ENCODE measurements at regions not wholly inside any gene's neighbourhood (a gene's known extent, or its start where the extent isn't known, plus 50 kb on each side); places are given as distances from the start of the nearest gene placed in this dataset.
A peak's percentile ranks its signal among the peaks of the same experiment; 100 is the strongest.

DNA sequence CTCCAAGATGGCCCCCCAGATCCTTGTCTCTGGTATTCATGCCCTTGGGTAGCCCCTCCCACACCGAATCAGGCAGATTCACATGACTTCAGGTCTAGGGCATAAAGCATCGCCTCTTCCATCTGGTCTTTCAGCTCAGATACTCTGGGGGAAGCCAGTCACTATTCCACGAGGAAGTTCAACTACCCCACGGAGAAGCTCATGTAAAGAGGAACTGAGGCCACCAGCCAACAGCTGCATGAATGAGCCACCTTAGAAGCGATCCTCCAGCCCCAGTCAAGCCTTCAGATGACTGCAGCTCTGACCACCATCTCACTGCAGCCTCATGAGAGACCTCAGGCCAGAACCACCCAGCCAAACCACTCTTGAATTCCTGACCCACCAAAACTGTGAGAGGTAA is 54.1 kb downstream of the SOCS3 start:
- no peak overlapping the region for H3K27ac ChIP-seq
- H3K27me3 ChIP-seq = no peaks in the 10 kb centered on the region
- no peak for ATAC-seq
- TF ChIP-seq POLR2AphosphoS5 (IDR thresholded peaks at IDR 0.05) = no peak
- no peak for TF ChIP-seq POLR2A (IDR thresholded peaks at IDR 0.05)
- 80 to 100% methylated on average over 1 of the region's 5 CpGs for WGBS, 2 donors (ENCODE audit: low coverage in 1 of 2)
- no peak overlapping the region for H3K4me3 ChIP-seq
- H3K4me1 ChIP-seq = peaks cover 0 to 10% (median 0%) of the 10 kb centered on the region in 3 donors
- H3K9me3 ChIP-seq = no peaks in the 10 kb centered on the region
- no peaks in the 10 kb centered on the region for H3K36me3 ChIP-seq

DNA sequence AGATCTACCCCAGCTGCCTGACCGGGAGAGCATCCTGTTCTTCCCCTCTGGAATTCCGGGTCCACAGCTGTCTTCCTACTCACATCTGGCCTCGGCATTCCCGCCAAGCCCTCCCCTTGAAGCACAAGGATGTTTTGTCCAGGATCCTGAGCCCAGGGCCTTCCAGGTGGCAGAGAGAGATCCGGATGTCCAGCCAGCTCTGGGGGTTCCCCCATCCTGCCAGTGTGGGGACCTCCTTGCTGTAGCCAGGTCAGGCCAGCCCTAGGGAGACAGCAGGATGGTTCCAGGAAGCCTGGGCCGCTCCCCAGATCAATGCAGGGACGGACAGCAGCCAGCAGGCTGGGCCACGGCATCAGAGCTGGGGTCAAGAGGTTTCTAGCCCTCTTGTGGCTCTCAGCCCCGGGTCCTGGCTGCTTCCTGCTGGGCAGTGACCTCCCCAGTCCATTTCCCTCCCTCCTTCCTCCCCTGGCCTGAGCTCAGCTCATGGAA is 55.3 kb downstream of the SOCS3 start:
- H3K4me3 ChIP-seq = no peak overlapping the region
- TF ChIP-seq POLR2AphosphoS5 (IDR thresholded peaks at IDR 0.05) (peak; percentile 19), EP300 (IDR thresholded peaks at IDR 0.05) (no peak)
- no CpG with 5 or more reads among the region's 9 CpGs for WGBS, 2 donors (ENCODE audit: low coverage in 1 of 2)
- peak overlapping the region in 1 of 4 donors; percentile 20 for H3K27ac ChIP-seq
- peak; percentile 69 for ATAC-seq
- no peaks in the 10 kb centered on the region for H3K36me3 ChIP-seq
- H3K4me1 ChIP-seq = peaks cover 0 to 10% (median 0%) of the 10 kb centered on the region in 3 donors
- no peaks in the 10 kb centered on the region for H3K9me3 ChIP-seq
- H3K27me3 ChIP-seq = no peaks in the 10 kb centered on the region

DNA sequence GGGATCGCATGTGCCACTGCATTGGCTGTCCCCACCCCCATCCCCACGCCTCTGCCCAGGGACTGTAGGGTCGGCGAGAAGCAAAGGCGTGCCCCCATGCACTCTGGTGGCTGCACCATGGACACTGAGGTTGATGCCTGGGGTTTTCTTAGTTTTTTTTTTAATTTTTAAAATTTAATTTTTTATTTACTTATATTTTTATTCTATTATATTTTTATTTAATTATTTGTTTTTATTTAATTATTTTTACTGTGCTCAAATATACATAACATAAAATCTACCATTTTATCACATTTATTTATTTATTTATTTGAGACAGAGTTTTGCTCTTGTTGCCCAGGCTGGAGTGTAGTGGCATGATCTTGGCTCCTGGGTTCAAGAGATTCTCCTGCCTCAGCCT is 57.4 kb downstream of the SOCS3 start:
- Histone ChIP-seq H3K4me1 (peaks cover 0 to 10% (median 0%) of the 10 kb centered on the region in 3 donors), H3K27me3 (no peaks in the 10 kb centered on the region), H3K9me3 (no peaks in the 10 kb centered on the region), H3K27ac (no peak overlapping the region), H3K4me3 (no peak overlapping the region), H3K36me3 (no peaks in the 10 kb centered on the region)
- ATAC-seq = no peak
- TF ChIP-seq POLR2AphosphoS5 (IDR thresholded peaks at IDR 0.05) (no peak), POLR2A (IDR thresholded peaks at IDR 0.05) (no peak), EP300 (IDR thresholded peaks at IDR 0.05) (no peak)
- TF ChIP-seq, protein P1, sequence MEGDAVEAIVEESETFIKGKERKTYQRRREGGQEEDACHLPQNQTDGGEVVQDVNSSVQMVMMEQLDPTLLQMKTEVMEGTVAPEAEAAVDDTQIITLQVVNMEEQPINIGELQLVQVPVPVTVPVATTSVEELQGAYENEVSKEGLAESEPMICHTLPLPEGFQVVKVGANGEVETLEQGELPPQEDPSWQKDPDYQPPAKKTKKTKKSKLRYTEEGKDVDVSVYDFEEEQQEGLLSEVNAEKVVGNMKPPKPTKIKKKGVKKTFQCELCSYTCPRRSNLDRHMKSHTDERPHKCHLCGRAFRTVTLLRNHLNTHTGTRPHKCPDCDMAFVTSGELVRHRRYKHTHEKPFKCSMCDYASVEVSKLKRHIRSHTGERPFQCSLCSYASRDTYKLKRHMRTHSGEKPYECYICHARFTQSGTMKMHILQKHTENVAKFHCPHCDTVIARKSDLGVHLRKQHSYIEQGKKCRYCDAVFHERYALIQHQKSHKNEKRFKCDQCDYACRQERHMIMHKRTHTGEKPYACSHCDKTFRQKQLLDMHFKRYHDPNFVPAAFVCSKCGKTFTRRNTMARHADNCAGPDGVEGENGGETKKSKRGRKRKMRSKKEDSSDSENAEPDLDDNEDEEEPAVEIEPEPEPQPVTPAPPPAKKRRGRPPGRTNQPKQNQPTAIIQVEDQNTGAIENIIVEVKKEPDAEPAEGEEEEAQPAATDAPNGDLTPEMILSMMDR (IDR thresholded peaks at IDR 0.05) = no peak
- 100% methylated on average over 3 of the region's 5 CpGs; no CpG with 5 or more reads in 1 of the 2 donors for WGBS, 2 donors (ENCODE audit: low coverage in 1 of 2)

DNA sequence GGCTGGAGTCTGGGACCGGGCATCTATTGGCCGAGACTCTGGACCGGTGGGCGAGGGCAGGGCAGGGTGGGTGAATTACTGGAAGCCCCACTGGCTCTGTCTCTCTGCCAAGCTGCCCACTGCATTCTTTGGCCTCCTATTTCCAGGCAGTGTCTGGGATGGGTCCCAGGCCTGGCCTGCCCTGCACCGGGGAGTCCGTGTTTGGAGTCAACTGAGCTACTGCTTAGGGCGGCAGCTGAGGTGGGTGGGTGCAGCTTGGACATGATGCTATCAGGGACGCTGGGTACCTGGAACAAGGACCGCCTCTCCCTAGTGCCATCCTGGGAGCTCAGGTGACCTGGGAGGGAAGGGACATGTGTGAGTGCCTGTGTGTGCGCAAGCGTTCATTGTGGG is 58.1 kb downstream of the SOCS3 start:
- TF ChIP-seq POLR2AphosphoS5 (IDR thresholded peaks at IDR 0.05) (no peak), POLR2A (IDR thresholded peaks at IDR 0.05) (no peak), EP300 (IDR thresholded peaks at IDR 0.05) (no peak)
- TF ChIP-seq, protein P1 (IDR thresholded peaks at IDR 0.05) = no peak
- ATAC-seq = no peak
- H3K27me3 ChIP-seq = no peaks in the 10 kb centered on the region
- H3K27ac ChIP-seq = no peak overlapping the region
- H3K4me1 ChIP-seq = peaks cover 0 to 10% (median 0%) of the 10 kb centered on the region in 3 donors
- H3K36me3 ChIP-seq = no peaks in the 10 kb centered on the region
- no CpG with 5 or more reads among the region's 11 CpGs for WGBS, 2 donors (ENCODE audit: low coverage in 1 of 2)
- no peaks in the 10 kb centered on the region for H3K9me3 ChIP-seq
- H3K4me3 ChIP-seq = no peak overlapping the region

DNA sequence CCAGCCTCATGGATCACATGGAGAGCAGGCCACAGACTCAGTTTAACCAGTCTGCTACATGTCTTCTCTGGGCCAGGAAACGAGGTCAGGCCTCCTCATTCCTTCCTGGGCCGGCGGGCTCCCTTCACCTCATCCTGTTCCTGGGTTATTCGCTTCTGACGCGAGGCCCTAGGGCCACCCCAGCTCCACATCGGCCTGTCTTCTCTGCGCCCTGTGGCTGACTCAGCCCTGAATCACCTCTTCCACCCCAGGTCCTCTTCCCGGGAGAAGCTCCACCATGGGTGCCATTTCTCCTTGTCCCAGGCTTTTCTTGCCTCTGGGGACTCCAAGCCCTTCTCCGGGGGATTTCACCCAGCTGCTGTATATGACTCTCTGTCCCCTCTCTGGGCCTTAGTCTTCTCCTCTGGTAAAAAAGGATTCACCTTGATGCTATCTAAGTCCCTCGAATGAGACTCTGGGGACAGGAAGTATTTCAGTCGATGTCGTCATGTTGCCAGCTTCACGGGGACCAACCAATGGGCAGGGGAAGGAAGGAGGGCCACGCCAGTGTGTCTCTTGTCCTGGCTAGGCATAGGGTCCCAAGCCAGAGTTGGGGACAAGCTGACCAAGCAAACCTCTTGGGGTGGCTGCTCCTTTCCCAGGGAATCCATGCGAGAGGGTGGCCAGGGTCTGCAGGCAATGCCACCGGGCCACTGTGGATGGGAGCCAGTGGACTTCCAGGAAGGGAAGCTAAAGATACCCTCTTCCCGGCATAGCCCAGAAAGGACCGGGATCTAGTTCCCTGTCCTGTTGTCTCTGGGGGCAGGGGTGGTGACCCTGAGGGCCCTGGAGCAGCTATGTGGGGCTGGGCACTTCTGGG is 58.7 kb downstream of the SOCS3 start:
- WGBS, 2 donors (ENCODE audit: low coverage in 1 of 2) = 90 to 95% methylated on average over 2 to 4 of the region's 19 CpGs
- Histone ChIP-seq H3K27ac (no peak overlapping the region), H3K9me3 (no peaks in the 10 kb centered on the region), H3K4me1 (peaks cover 0 to 10% (median 0%) of the 10 kb centered on the region in 3 donors), H3K4me3 (no peak overlapping the region), H3K27me3 (no peaks in the 10 kb centered on the region), H3K36me3 (no peaks in the 10 kb centered on the region)
- no peak for ATAC-seq
- TF ChIP-seq EP300 (IDR thresholded peaks at IDR 0.05) (no peak), POLR2A (IDR thresholded peaks at IDR 0.05) (no peak), POLR2AphosphoS5 (IDR thresholded peaks at IDR 0.05) (no peak)
- TF ChIP-seq, protein P1 (IDR thresholded peaks at IDR 0.05) = no peak

DNA sequence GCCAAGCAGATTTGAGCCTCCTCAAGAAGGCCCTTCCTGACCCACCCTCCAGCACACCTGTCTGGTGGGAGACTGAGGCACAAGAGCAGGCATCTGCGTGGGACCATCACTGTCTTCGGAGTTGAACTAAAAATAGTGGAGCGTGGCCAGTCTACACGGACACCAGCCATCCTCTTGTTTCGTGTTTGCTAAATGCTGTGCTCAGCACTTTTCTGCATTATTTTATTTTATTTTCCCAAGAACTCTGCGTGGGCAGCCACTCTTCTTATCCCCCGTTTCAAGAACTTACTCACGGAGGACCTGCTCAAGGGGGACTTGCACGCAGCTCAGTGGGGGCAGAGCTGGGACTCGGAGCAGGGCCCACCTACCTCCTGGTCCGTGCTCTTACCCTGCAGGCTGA is 60.8 kb downstream of the SOCS3 start:
- ATAC-seq = no peak
- no peak overlapping the region for H3K4me3 ChIP-seq
- no peaks in the 10 kb centered on the region for H3K4me1 ChIP-seq
- no peaks in the 10 kb centered on the region for H3K27me3 ChIP-seq
- no peaks in the 10 kb centered on the region for H3K9me3 ChIP-seq
- no peak for TF ChIP-seq POLR2AphosphoS5 (IDR thresholded peaks at IDR 0.05)
- no peak for TF ChIP-seq EP300 (IDR thresholded peaks at IDR 0.05)
- TF ChIP-seq, protein P1 (IDR thresholded peaks at IDR 0.05) = no peak
- TF ChIP-seq POLR2A (IDR thresholded peaks at IDR 0.05) = no peak
- 78 to 86% methylated on average over 9 to 11 of the region's 11 CpGs for WGBS, 2 donors (ENCODE audit: low coverage in 1 of 2)
- no peak overlapping the region for H3K27ac ChIP-seq
- no peaks in the 10 kb centered on the region for H3K36me3 ChIP-seq
